ENCODE measurements at regions not wholly inside any gene's neighbourhood (a gene's known extent, or its start where the extent isn't known, plus 50 kb on each side); places are given as distances from the start of the nearest gene placed in this dataset.

GRCh38 chr12:4032924-4033615 is 159.9 kb upstream of the PARP11 start:
- TF ChIP-seq CTCF (IDR thresholded peaks at IDR 0.05; ENCODE audit: insufficient read depth, low read depth, low read length, missing control alignments) = no peak
- H3K4me3 ChIP-seq (ENCODE audit: low read depth, low read length) = no peak overlapping the region
- no peak for DNase-seq (ENCODE audit: low read depth)

GRCh38 chr12:4031703-4032291 is 158.6 kb upstream of the PARP11 start:
- TF ChIP-seq CTCF (IDR thresholded peaks at IDR 0.05; ENCODE audit: insufficient read depth, low read depth, low read length, missing control alignments) = no peak
- no peak for DNase-seq (ENCODE audit: low read depth)
- H3K4me3 ChIP-seq (ENCODE audit: low read depth, low read length) = no peak overlapping the region

- DNase-seq (ENCODE audit: low read depth) = no peak
- no peak for TF ChIP-seq CTCF (IDR thresholded peaks at IDR 0.05; ENCODE audit: insufficient read depth, low read depth, low read length, missing control alignments)
- no peak overlapping the region for H3K4me3 ChIP-seq (ENCODE audit: low read depth, low read length)
Observed at GRCh38 chr12:4030929-4031702, 157.9 kb upstream of the PARP11 start.

GRCh38 chr12:4027412-4027811 is 154.2 kb upstream of the PARP11 start:
- DNase-seq (ENCODE audit: low read depth) = no peak
- no peak for TF ChIP-seq CTCF (IDR thresholded peaks at IDR 0.05; ENCODE audit: insufficient read depth, low read depth, low read length, missing control alignments)
- H3K4me3 ChIP-seq (ENCODE audit: low read depth, low read length) = no peak overlapping the region

- TF ChIP-seq CTCF (IDR thresholded peaks at IDR 0.05; ENCODE audit: insufficient read depth, low read depth, low read length, missing control alignments) = no peak
- no peak overlapping the region for H3K4me3 ChIP-seq (ENCODE audit: low read depth, low read length)
Observed at GRCh38 chr12:4026517-4026916, 153.3 kb upstream of the PARP11 start.

GRCh38 chr12:4026020-4026358 is 152.8 kb upstream of the PARP11 start:
- no peak for TF ChIP-seq CTCF (IDR thresholded peaks at IDR 0.05; ENCODE audit: insufficient read depth, low read depth, low read length, missing control alignments)
- no peak overlapping the region for H3K4me3 ChIP-seq (ENCODE audit: low read depth, low read length)
- no peak for DNase-seq (ENCODE audit: low read depth)

More at GRCh38 chr12:4026517-4026916, 153.3 kb upstream of the PARP11 start:
- no peak for DNase-seq (ENCODE audit: low read depth)
